HG03521 (cell line): ENCODE measurements at regions not wholly inside any gene's neighbourhood (a gene's known extent, or its start where the extent isn't known, plus 50 kb on each side); places are given as distances from the start of the nearest gene placed in this dataset.
"Not testable (repeated sequence)": the region's sequence is repeated elsewhere in the genome, so short reads cannot be mapped to it uniquely, and the experiment has no call there.

Experiments used
- ATAC-seq: cut with Tn5 transposase; IDR thresholded peaks from one replicate; pipeline ENCODE4 v1.9.1; 2021; ENCODE audit warnings: mild to moderate bottlenecking, moderate library complexity; ENCODE audit not compliant: unreplicated experiment

DNA sequence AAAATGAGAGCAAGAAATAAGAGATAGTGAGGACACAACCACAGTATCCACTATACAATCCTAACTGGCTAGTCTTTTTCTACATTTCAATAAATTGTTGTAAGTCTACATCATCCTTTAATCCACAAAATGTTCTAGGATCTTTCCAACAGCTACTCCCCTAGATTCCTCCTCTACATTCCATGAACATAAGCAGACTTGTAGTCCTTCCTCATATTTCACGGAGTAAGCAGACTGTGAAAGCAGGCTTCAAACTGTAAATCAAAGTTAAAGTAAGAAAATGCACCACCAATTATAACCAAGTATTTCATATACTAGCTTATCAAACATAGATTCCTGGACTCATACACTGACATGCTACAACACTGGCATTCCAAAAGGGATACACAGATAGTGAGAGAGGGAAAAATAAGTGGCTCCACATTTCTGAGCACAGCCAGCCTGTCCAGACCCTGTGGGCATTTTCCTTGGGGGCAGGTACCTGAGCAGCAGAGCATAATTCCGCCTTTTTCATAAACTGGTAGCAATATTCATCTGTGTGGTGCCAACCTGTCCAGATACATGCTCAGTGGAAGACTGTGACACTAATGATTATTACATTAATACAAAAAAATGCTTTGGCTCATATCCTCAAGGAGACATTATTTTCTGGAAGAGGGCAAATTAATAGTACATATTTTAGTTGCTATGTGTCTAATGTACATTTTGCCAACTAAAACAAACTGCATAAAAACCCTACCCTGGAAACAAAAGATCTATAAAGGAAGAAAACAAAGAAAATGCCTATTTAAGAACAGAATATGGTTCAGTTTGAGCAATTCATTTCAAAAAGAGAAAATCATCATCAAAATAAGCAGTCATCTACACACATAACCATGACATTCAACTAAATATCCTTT lies 113.3 kb upstream of the FSCB start:
- ATAC-seq: no peak

DNA sequence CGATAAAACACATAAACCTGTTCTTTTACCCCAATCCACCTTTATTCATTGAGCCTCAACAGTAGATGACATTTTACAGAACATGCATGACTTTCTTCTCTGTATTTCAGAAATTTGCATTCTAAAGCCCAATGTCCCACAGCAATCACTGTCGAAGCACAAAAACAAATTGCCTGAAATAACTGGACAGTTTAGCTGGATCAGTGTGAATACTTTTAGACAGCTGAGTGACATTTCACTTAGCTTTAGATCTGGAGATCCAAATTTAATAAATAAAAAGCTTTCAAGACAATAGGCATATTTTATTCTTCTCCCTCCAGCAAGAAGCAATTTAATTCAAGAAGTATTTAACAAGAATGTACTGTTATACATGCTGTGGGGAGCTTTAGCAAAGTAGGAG lies 109.1 kb upstream of the FSCB start:
- no peak for ATAC-seq

DNA sequence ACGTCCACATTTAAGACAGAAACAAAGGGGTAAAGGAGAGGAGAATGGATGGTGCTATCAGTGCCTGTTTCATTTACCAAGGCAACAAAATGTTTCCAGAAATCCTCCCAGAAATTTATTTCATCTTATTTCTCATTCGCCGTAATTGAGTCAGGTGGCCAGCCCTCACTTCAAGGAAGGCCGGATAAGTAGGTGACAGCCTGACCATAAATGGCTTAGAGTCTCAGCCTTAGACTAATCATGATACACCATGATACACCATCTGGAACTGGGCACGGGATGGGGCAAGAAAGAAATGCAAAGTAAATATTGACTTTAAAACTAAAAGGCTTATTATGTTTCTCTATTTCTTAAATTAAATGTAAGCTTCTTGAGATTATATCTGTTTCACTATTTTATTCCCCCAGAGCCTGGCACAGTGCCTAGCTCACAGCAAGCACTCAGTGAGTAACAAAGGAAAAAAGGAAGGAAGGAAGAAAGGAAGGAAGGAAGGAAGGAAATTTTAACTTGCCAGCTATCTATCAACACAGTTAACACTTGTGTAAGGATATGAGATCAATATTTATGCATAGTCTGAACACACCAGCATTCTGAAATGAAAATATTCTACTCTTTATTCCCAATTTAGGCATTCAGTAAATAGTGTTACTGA lies 106.1 kb upstream of the FSCB start:
- ATAC-seq: no peak

DNA sequence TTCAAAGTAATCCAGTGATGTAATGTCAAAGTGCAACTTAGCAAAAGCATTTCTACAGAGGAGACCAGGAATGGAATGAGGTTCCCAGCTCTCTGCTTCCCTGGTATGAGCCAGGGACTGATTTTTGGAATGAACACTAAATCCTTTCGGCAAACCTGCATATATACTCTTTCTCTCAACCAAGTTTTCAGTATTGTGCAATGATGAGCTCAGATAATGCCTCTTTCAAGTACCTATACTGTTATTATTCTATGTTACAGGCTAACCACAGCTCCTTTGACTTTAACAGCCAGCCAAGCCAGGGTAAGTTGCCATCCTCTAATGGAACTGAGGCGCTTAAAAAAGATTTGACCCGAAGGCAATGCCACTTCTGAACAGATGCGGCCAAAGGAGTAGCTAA lies 104.9 kb upstream of the FSCB start:
- no peak for ATAC-seq

DNA sequence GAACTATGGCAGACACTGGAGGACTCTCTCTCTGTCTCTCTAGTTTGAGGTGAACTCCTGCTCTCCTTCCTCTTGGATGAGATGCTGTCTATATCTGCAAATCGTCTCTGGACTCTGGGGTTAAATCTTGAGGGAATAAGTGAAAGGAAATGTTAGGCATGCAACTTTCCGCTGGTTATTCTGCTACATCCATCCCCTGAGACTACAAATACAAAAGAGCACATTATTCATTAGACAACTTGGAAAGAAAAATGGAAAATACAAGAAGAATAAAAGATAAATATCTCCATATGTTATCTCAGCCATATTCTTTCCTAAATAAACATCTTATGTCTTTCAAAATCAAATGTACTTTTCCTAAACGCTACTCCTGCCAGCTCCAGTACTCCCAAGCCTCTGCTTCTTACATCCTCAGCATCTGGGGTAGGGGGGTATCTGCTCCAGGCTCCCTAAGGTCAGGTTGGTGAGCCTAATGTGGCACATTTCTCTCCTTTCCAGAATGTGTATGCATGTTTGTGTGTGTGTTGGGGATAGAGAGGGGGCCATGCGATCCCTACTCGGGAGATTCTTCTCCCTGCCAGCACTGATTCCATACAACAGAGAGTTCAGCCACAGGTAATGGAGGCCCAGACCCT lies 102.9 kb upstream of the FSCB start:
- no peak for ATAC-seq

DNA sequence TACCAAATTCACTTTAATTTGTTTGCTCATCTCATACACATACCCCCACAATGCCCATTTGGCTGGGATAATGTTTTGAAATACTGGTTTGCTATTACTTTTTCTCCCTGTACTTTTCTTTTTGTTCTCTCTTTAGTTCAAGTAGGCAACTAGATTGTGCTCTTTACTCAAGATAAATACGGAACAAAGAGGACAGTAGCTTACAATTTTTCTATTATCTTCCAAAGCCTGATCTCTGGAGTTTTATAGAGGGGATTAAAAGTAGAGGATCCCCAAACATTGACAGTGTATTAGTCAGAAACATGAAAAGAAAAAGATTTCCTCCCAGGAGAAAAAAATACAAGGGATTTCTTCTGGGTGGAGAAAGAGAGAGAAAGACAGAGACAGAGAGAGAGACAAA lies 102.1 kb upstream of the FSCB start:
- no peak for ATAC-seq

DNA sequence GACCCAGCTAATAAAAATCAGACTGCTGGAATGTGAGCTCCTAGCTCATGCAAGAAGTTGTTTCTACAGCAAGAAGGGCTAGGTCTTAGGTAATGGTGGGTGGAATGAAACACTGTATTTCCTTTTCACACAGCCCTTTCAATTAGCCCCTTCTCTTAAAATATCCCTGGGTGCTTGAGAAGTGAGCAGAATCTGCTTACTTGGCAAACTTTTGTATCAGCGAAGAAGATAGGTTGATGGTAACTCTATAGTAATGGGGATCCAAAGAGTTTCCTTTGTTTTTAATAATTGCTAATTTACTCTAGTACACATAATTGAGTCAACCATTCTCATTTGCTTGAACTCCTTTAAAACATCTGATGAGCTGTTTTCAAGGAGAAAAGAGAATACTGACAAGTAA lies 100.6 kb upstream of the FSCB start:
- ATAC-seq: no peak

DNA sequence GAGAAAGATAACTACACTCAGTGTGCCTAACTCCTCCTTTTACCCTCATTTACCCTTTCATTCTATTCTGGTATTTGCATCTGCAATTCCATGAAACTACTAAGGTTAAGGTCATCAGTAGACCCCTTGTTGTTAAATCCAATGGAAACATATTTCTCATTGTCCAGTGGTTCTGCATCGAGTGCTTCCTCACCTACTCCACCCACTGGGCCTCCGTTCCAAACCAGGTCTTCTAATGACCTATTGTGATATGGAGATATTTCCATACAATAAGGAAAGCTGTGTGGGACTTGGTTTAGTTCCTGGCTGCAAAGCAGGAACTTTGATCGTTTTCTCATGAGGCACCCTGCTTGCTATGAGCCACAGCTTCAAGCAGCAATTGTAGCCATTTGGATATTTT lies 99.5 kb upstream of the FSCB start:
- ATAC-seq: no peak

DNA sequence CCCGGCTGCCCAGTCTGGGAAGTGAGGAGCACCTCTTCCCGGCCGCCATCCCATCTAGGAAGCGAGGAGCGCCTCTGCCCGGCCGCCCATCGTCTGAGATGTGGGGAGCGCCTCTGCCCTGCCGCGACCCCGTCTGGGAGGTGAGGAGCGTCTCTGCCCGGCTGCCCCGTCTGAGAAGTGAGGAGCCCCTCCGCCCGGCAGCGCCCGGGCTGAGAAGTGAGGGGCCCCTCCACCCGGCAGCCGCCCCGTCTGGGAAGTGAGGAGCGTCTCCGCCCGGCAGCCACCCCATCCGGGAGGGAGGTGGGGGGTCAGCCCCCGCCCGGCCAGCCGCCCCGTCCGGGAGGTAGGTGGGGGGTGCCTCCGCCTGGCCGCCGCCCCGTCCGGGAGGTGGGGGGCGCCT lies 94.2 kb upstream of the FSCB start:
- ATAC-seq: not testable (repeated sequence)

DNA sequence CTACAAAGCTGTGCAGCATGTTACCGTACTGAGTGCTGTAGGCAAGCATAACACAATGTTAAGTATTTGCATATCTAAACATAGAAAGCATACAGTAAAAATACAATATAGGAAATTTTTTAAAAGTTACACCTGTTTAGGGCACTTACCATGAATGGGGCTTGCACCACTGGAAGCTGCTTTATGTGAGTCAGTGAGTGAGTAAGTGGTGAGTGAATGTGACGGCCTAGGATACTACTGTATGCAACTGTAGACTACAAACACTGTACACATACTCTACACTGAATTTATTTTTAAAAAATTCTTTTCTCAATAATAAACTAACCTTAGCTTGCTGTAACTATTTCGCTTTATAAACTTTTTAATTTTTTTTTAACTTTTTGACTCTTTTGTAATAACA lies 82.1 kb upstream of the FSCB start:
- ATAC-seq: no peak

DNA sequence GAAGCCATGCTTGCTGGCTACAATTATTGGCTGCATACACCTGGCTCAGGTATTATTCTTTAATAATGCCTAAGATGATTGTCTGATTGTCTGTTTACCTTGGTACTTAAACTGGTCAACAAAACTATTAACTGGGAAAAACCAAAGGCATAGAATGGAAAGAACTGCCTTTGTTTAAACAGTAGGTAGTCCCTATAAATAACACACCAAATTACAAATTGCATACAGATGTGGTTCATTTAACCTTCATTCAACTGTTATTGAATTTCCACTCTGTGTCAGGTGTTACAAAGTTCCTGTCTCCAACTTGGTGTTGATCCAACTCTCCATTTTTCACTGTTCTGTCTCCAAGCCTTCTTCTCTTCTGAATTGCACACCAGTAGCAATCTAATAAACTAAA lies 79.8 kb upstream of the FSCB start:
- no peak for ATAC-seq

DNA sequence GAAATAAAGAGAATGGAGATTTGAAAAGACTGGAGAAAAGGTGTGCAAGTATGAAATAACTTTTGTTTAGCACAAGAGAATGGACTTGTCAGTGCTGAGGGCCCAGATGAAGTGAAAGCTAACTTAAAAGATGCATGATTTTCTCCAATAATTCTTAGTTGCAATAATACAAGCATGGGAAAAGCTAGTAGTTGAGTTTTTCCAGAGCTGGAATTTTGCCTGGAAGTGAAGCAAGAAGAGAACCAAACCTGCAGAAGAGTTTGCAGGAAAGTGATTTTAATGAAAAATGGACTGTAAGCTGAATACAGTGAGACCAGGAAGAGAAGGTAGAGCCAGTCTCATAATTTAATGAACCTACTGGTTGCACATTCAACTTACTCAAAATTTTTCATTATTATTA lies 69.3 kb upstream of the FSCB start:
- no peak for ATAC-seq

DNA sequence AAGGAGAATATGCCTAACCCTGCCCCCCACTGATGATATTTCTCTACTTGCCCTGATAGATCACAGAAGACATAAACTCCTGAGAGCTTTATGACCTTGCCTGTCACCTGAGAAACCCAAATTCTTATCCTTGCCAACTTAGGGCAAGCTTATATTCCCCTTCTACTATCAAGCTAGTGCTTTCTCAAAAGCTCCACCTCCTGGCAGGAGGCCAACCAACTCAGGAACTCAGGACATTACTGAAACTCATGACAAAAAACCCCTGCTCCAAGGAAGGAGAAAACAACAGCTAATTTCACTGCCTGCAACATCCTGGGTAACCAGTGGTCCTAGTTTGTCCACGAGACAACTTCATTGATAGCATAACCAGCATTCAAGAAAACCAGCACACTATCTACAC lies 60.9 kb upstream of the FSCB start:
- no peak for ATAC-seq

DNA sequence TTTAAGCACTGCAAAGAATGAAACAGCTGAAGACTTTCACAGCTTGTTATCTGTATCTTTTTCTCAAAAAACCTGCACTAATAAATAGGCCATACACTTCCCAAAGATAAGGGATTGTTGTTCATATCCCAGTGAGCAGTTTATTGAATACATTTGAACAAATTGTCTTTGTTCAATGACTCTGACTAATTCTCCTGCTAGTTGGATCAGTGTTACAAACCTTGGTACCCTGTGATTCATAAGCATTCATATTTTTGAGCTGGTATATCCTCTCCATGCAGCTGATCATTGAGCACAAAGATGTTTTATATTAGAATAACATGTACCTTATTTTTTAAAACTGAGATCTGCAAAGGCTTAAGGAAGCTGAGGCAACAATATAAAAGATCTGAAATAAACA lies 58.9 kb upstream of the FSCB start:
- ATAC-seq: no peak

DNA sequence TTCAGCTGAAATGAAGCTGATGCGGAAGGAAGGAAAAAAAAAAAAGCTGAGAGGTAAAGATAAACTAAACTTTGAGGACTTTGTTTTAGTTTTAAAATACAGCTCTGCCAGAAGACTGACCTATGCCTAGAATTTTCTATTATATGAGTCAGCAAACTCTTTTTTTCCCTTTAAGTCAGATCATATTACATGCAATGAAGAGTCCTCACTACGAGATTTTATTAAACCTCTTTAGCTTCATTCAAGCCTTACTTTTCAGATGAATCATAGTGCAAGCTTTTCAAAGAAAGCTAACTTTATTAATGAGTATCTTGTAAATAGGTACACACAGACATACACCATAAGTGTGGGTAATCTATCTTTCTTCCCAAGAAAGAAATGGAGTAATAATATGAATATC lies 57.8 kb upstream of the FSCB start:
- ATAC-seq: no peak
